ENCODE measurements at regions not wholly inside any gene's neighbourhood (a gene's known extent, or its start where the extent isn't known, plus 50 kb on each side); places are given as distances from the start of the nearest gene placed in this dataset.

DNA sequence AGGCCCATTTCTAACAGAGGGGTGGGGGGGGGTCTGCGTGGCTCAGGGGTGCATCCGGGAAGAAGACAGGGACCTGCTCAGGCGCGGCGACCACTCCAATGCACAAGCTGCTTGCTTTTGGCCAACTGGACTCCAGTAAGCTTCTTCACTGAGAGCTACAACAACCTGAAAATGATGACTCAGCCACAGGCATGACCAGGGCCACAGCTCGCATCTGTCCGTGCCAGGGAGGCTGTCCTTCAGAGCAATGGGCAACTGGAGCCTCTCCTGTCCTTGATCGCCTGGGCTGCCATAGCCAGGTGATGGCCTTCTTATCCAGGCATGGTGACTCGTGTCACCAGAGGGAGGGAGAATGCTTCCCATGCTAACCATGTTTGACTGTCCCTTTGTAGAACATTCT lies 81.6 kb upstream of the RNF32 start:
- ChIA-PET CTCF (interaction anchor here (0.6 to 0.9 kb wide), 2 partner anchors 14 to 52 kb away, joined by 3 to 6 read pairs; no protein-coding TSS in a partner anchor), POLR2A (interaction anchor here (0.6 kb wide), 1 partner anchor 512 kb away, joined by 3 read pairs; no protein-coding TSS in a partner anchor)
- Mint-ChIP-seq H3K27me3 (ENCODE audit: insufficient read depth, unreplicated experiment) (peaks cover 10% of the 10 kb centered on the region), H3K4me3 (ENCODE audit: unreplicated experiment) (no peak overlapping the region), H3K9me3 (ENCODE audit: unreplicated experiment) (no peaks in the 10 kb centered on the region), H3K4me1 (ENCODE audit: insufficient read depth, unreplicated experiment) (peaks cover 7% of the 10 kb centered on the region), H3K36me3 (ENCODE audit: insufficient read depth, unreplicated experiment) (no peaks in the 10 kb centered on the region), H3K27ac (ENCODE audit: low read depth, unreplicated experiment) (no peak overlapping the region)
- no TSS peak for BruUV-seq (replicated peaks)
- no peak for DNase-seq (ENCODE audit: unreplicated experiment)
- intact Hi-C loops (cut with micrococcal nuclease): no loop called here
- TF ChIP-seq, protein P1, sequence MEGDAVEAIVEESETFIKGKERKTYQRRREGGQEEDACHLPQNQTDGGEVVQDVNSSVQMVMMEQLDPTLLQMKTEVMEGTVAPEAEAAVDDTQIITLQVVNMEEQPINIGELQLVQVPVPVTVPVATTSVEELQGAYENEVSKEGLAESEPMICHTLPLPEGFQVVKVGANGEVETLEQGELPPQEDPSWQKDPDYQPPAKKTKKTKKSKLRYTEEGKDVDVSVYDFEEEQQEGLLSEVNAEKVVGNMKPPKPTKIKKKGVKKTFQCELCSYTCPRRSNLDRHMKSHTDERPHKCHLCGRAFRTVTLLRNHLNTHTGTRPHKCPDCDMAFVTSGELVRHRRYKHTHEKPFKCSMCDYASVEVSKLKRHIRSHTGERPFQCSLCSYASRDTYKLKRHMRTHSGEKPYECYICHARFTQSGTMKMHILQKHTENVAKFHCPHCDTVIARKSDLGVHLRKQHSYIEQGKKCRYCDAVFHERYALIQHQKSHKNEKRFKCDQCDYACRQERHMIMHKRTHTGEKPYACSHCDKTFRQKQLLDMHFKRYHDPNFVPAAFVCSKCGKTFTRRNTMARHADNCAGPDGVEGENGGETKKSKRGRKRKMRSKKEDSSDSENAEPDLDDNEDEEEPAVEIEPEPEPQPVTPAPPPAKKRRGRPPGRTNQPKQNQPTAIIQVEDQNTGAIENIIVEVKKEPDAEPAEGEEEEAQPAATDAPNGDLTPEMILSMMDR (IDR thresholded peaks at IDR 0.05; ENCODE audit: unreplicated experiment): no peak

DNA sequence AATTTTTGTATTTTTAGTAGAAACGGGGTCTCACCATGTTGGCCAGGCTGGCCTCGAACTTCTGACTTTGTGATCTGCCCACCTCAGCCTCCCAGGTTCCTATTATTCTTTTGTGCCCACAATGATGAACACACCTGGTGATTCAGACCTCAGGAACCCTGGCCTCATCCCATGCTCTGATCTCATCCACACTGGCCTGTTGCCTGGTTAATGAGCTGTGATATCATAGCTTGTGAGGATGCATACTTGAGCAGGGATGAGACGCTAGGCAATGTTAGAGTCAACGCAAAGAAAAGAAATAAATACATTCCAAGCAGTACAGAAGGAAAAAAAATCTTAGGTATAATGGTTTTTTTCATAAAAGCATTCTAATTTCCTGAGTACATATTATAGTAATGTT lies 82.4 kb upstream of the RNF32 start:
- POLR2A ChIA-PET: no interaction called here
- intact Hi-C loops (cut with micrococcal nuclease): no loop called here
- BruUV-seq (replicated peaks): no TSS peak
- H3K4me1 Mint-ChIP-seq (ENCODE audit: insufficient read depth, unreplicated experiment): peaks cover 7% of the 10 kb centered on the region
- H3K4me3 Mint-ChIP-seq (ENCODE audit: unreplicated experiment): no peak overlapping the region
- CTCF ChIA-PET: interaction anchor here (0.6 kb wide), 2 partner anchors 21 to 745 kb away, joined by 3 to 4 read pairs; no protein-coding TSS in a partner anchor
- no peak overlapping the region for H3K27ac Mint-ChIP-seq (ENCODE audit: low read depth, unreplicated experiment)
- TF ChIP-seq, protein P1 (IDR thresholded peaks at IDR 0.05; ENCODE audit: unreplicated experiment): no peak
- peak; percentile 70 for DNase-seq (ENCODE audit: unreplicated experiment)
- H3K9me3 Mint-ChIP-seq (ENCODE audit: unreplicated experiment): no peaks in the 10 kb centered on the region
- no peaks in the 10 kb centered on the region for H3K36me3 Mint-ChIP-seq (ENCODE audit: insufficient read depth, unreplicated experiment)
- H3K27me3 Mint-ChIP-seq (ENCODE audit: insufficient read depth, unreplicated experiment): peaks cover 10% of the 10 kb centered on the region

DNA sequence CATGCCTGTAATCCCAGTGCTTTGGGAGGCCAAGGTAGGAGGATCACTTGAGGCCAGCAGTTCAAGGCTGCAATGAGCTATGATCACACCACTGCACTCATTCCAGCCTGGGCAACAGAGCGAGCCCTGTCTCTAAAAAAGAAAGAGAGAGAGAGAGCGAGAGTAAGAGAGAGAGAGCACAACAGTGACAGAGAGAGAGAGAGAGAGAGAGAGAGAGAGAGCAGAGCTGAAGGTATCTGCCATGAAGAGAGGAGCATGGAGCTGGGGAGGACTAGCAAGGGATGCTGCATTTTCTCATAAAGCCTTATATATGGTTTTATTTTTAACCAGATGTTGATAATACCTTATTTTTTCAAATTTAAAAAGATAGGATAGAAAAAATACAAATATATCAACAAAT lies 84.5 kb upstream of the RNF32 start:
- peaks cover 7% of the 10 kb centered on the region for H3K4me1 Mint-ChIP-seq (ENCODE audit: insufficient read depth, unreplicated experiment)
- no peaks in the 10 kb centered on the region for H3K36me3 Mint-ChIP-seq (ENCODE audit: insufficient read depth, unreplicated experiment)
- peaks cover 26% of the 10 kb centered on the region for H3K27me3 Mint-ChIP-seq (ENCODE audit: insufficient read depth, unreplicated experiment)
- no peak for DNase-seq (ENCODE audit: unreplicated experiment)
- H3K9me3 Mint-ChIP-seq (ENCODE audit: unreplicated experiment): no peaks in the 10 kb centered on the region
- POLR2A ChIA-PET: interaction anchor here (0.7 to 0.8 kb wide), 2 partner anchors 53 to 219 kb away, joined by 3 to 4 read pairs; no protein-coding TSS in a partner anchor
- intact Hi-C loops (cut with micrococcal nuclease): no loop called here
- CTCF ChIA-PET: no interaction called here
- TF ChIP-seq, protein P1 (IDR thresholded peaks at IDR 0.05; ENCODE audit: unreplicated experiment): no peak
- H3K4me3 Mint-ChIP-seq (ENCODE audit: unreplicated experiment): no peak overlapping the region
- no peak overlapping the region for H3K27ac Mint-ChIP-seq (ENCODE audit: low read depth, unreplicated experiment)
- BruUV-seq (replicated peaks): no TSS peak

DNA sequence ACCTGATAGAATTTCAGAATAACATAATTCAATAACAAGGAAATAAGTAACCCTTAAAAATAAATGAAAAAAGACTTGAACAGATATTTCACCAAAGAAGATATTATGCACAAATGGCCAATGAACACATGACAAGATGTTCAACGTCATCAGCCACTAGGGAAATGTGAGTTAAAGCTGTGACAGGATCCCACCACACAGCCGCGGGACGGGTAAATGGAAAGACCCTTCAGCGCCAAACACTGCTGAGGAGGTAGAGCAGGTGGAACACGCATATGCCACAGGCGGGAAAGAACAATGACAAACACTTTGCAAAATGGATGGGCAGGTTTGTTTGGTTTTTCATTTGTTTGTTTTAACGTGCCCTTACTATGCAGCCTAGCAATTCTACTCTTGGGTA lies 86.1 kb upstream of the RNF32 start:
- ChIA-PET CTCF (no interaction called here), POLR2A (no interaction called here)
- TF ChIP-seq, protein P1 (IDR thresholded peaks at IDR 0.05; ENCODE audit: unreplicated experiment): no peak
- no TSS peak for BruUV-seq (replicated peaks)
- Mint-ChIP-seq H3K36me3 (ENCODE audit: insufficient read depth, unreplicated experiment) (no peaks in the 10 kb centered on the region), H3K4me1 (ENCODE audit: insufficient read depth, unreplicated experiment) (peaks cover 7% of the 10 kb centered on the region), H3K27me3 (ENCODE audit: insufficient read depth, unreplicated experiment) (peaks cover 23% of the 10 kb centered on the region), H3K9me3 (ENCODE audit: unreplicated experiment) (no peaks in the 10 kb centered on the region), H3K4me3 (ENCODE audit: unreplicated experiment) (no peak overlapping the region), H3K27ac (ENCODE audit: low read depth, unreplicated experiment) (no peak overlapping the region)
- intact Hi-C loops (cut with micrococcal nuclease): no loop called here
- no peak for DNase-seq (ENCODE audit: unreplicated experiment)

Measured in MCF 10A (cell line).